ENCODE measurements at regions not wholly inside any gene's neighbourhood (a gene's known extent, or its start where the extent isn't known, plus 50 kb on each side); places are given as distances from the start of the nearest gene placed in this dataset.
"Not testable (repeated sequence)": the region's sequence is repeated elsewhere in the genome, so short reads cannot be mapped to it uniquely, and the experiment has no call there.

GRCh38 chr6:15021074-15021473 lies 224.8 kb upstream of the JARID2 start:
- H3K36me3 ChIP-seq (replicated peaks in 1 of 2; ENCODE audit: control insufficient read depth in 1 of 2, insufficient read depth in 2 of 2, low read length in 1 of 2) = no peaks in the 10 kb centered on the region
- H3K4me3 ChIP-seq (ENCODE audit: low read depth in 2 of 2, low read length in 1 of 2) = no peak overlapping the region
- no peak overlapping the region for H3K27ac ChIP-seq (ENCODE audit: low read depth in 2 of 2, low read length in 1 of 2)
- WGBS (ENCODE audit: low lambda C conversion rate) = 82% methylated on average over 7 of the region's 7 CpGs
- H3K9me3 ChIP-seq = no peaks in the 10 kb centered on the region
- H3F3A ChIP-seq (replicated peaks; ENCODE audit: insufficient read depth) = no peaks in the 10 kb centered on the region
- H4K20me1 ChIP-seq (ENCODE audit: insufficient read depth) = no peaks in the 10 kb centered on the region
- CTCF ChIA-PET = no interaction called here
- H3K4me2 ChIP-seq = no peak overlapping the region
- H3K4me1 ChIP-seq (ENCODE audit: control insufficient read depth in 1 of 2, insufficient read depth in 2 of 2, low read depth in 1 of 2, low read length in 1 of 2) = no peaks in the 10 kb centered on the region
- POLR2A ChIA-PET = no interaction called here
- no peaks in the 10 kb centered on the region for H3K9me2 ChIP-seq
- H3K79me2 ChIP-seq (ENCODE audit: insufficient read depth) = no peaks in the 10 kb centered on the region
- no peaks in the 10 kb centered on the region for H3K27me3 ChIP-seq (ENCODE audit: insufficient read depth)
- TF ChIP-seq EP300 (IDR thresholded peaks at IDR 0.05; ENCODE audit: borderline replicate concordance in 1 of 2, low read depth in 1 of 2, low read length in 1 of 2) = no peak
- TF ChIP-seq TEAD4 (IDR thresholded peaks at IDR 0.05; ENCODE audit: borderline replicate concordance, insufficient read depth) = no peak
- no peak for TF ChIP-seq SIN3A (IDR thresholded peaks at IDR 0.05; ENCODE audit: borderline replicate concordance, low read depth, low read length)
- TF ChIP-seq FOXM1 (IDR thresholded peaks at IDR 0.05; ENCODE audit: low read depth) = no peak
- no peak for TF ChIP-seq USF1 (IDR thresholded peaks at IDR 0.05; ENCODE audit: borderline replicate concordance, low read depth)
- no peak for TF ChIP-seq EZH2phosphoT487 (IDR thresholded peaks at IDR 0.05; ENCODE audit: borderline replicate concordance, low read depth)
- no peak for TF ChIP-seq MXI1 (IDR thresholded peaks at IDR 0.05; ENCODE audit: low read depth, low read length)
- TF ChIP-seq POLR2AphosphoS5 (IDR thresholded peaks at IDR 0.05; ENCODE audit: low read depth, low read length) = no peak
- no peak for TF ChIP-seq ELF1 (IDR thresholded peaks at IDR 0.05)
- TF ChIP-seq PBX3 (IDR thresholded peaks at IDR 0.05) = no peak
- no peak for DNase-seq
- H2AFZ ChIP-seq (ENCODE audit: low read depth) = no peak overlapping the region
- H3K9ac ChIP-seq = no peak overlapping the region

GRCh38 chr6:15023018-15023417 lies 222.9 kb upstream of the JARID2 start:
- WGBS (ENCODE audit: low lambda C conversion rate) = 76% methylated on average over 14 of the region's 14 CpGs
- H3K27me3 ChIP-seq (ENCODE audit: insufficient read depth); H3K4me2 ChIP-seq; H3K9me3 ChIP-seq; H3K4me3 ChIP-seq (ENCODE audit: low read depth in 2 of 2, low read length in 1 of 2); H3K36me3 ChIP-seq (replicated peaks in 1 of 2; ENCODE audit: control insufficient read depth in 1 of 2, insufficient read depth in 2 of 2, low read length in 1 of 2); H3F3A ChIP-seq (replicated peaks; ENCODE audit: insufficient read depth); H3K79me2 ChIP-seq (ENCODE audit: insufficient read depth); H4K20me1 ChIP-seq (ENCODE audit: insufficient read depth); H3K4me1 ChIP-seq (ENCODE audit: control insufficient read depth in 1 of 2, insufficient read depth in 2 of 2, low read depth in 1 of 2, low read length in 1 of 2); H3K9ac ChIP-seq; CTCF ChIA-PET; H3K9me2 ChIP-seq; H2AFZ ChIP-seq (ENCODE audit: low read depth); DNase-seq; H3K27ac ChIP-seq (ENCODE audit: low read depth in 2 of 2, low read length in 1 of 2): not testable (repeated sequence)
- POLR2A ChIA-PET = interaction anchor here (0.7 kb wide), 1 partner anchor 336 kb away, joined by 4 read pairs; no protein-coding TSS in a partner anchor

GRCh38 chr6:15023448-15023847 lies 222.4 kb upstream of the JARID2 start:
- Histone ChIP-seq H3K4me1 (ENCODE audit: control insufficient read depth in 1 of 2, insufficient read depth in 2 of 2, low read depth in 1 of 2, low read length in 1 of 2) (peaks cover 0 to 3% of the 10 kb centered on the region in 2 experiments; a peak in 1 of 4 replicates), H3K4me3 (ENCODE audit: low read depth in 2 of 2, low read length in 1 of 2) (no peak overlapping the region), H3K9me3 (no peaks in the 10 kb centered on the region), H3K4me2 (no peak overlapping the region), H3K79me2 (ENCODE audit: insufficient read depth) (no peaks in the 10 kb centered on the region), H4K20me1 (ENCODE audit: insufficient read depth) (no peaks in the 10 kb centered on the region), H3K9ac (no peak overlapping the region), H3K9me2 (no peaks in the 10 kb centered on the region), H3K27me3 (ENCODE audit: insufficient read depth) (no peaks in the 10 kb centered on the region), H2AFZ (ENCODE audit: low read depth) (no peak overlapping the region), H3F3A (replicated peaks; ENCODE audit: insufficient read depth) (no peaks in the 10 kb centered on the region), H3K36me3 (replicated peaks in 1 of 2; ENCODE audit: control insufficient read depth in 1 of 2, insufficient read depth in 2 of 2, low read length in 1 of 2) (no peaks in the 10 kb centered on the region), H3K27ac (ENCODE audit: low read depth in 2 of 2, low read length in 1 of 2) (no peak overlapping the region)
- ChIA-PET POLR2A (no interaction called here), CTCF (no interaction called here)
- 89% methylated on average over 8 of the region's 8 CpGs for WGBS (ENCODE audit: low lambda C conversion rate)
- DNase-seq = no peak
- TF ChIP-seq NFIC (IDR thresholded peaks at IDR 0.05; ENCODE audit: borderline replicate concordance) (no peak), SMC3 (IDR thresholded peaks at IDR 0.05; ENCODE audit: low read depth, low read length) (no peak), IRF3 (IDR thresholded peaks at IDR 0.05; ENCODE audit: low read depth, low read length) (no peak), MAX (IDR thresholded peaks at IDR 0.05; ENCODE audit: low read depth) (no peak)

Data from SK-N-SH (cell line).